Urinary bladder (tissue), 3 donors: ENCODE measurements at regions not wholly inside any gene's neighbourhood (a gene's known extent, or its start where the extent isn't known, plus 50 kb on each side); places are given as distances from the start of the nearest gene placed in this dataset.

ENCODE experiments used
- DNase-seq: peaks from one replicate; pipeline ENCODE4 v3.0.0-alpha.2; 2015; ENCODE audit errors: extremely low spot score
- H3K27ac ChIP-seq: one replicate; pipeline ENCODE4 v1.5.1; 2013; ENCODE audit warnings: low read depth, mild to moderate bottlenecking, moderate library complexity
- H3K36me3 ChIP-seq: one replicate; pipeline ENCODE4 v1.6.1; 2013; ENCODE audit warnings: mild to moderate bottlenecking, moderate library complexity; ENCODE audit not compliant: insufficient read depth
- H3K4me1 ChIP-seq: one replicate; pipeline ENCODE4 v1.6.1; 2013; ENCODE audit warnings: mild to moderate bottlenecking, moderate library complexity; ENCODE audit not compliant: insufficient read depth
- H3K4me3 ChIP-seq: one replicate; pipeline ENCODE4 v1.5.1; 2013; ENCODE audit warnings: low read depth, low read length
- WGBS: extraction: QIAGEN DNeasy Blood & Tissue Kit; methylation state at CpG from one replicate; pipeline ENCODE4 v1.1.7; 2013; 5-methylcytosine and 5-hydroxymethylcytosine counted together
- donor health status: healthy with polysubstance abuse.
- donor health status: healthy.

DNA sequence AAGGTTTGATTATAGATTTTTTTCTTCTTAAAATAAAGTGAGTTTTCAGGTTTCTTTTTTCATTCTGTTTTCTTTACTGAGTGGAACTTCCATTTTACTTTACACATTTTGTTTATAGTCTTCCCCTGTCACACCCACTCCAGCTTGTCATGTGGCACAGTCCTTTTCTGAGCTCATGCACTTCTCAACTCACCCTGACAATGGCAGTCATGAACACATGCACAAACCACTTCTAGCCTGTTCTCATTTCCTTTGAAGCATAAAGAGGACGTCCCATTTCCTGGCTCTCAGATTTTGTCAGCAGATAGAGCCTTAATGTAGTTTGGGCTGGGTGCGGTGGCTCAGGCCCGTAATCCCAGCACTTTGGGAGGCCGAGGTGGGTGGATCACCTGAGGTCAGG, 168.0 kb downstream of the AHSP start:
- no peak for DNase-seq
- no peaks in the 10 kb centered on the region for H3K4me1 ChIP-seq
- H3K4me3 ChIP-seq = no peak overlapping the region
- no peak overlapping the region for H3K27ac ChIP-seq
- WGBS = 38% methylated on average over 4 of the region's 4 CpGs
- no peaks in the 10 kb centered on the region for H3K36me3 ChIP-seq

DNA sequence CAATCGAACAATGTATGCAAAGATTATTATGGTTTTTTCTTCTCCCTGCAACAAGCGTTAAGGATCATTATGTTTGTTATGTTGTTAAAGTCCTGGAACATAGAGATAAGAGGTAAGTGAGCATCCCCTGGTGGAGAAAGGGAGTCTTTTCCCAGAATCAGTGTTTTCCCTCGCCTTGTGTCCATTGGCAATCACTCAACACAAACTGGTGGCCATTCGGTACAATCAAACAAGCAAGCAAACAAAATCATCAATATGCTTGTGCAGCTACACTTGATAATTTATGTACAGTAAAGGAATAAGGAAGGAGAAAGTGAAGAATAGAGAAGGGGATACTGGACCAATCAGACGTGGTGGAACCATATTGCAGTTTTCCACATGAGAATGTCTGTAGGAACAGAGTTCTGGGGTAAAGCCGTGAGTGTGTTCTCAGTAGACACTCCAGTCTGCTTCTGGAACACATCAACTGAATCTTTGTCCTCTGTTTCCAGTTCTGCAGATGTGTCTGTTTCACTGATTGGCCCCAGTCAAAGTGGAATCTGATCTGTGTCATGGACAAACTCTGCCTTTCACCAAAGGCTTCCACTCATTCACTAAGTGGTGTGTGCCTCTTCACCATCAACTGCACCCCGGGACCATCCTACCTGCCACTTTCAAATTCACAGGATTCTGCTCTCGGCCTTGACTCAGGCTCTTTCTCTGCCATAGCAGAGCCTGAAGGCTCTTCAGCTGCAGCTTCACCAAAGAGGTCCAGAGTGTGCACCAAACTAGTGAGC, 169.5 kb downstream of the AHSP start:
- DNase-seq = no peak
- WGBS = 38% methylated on average over 8 of the region's 8 CpGs
- Histone ChIP-seq H3K27ac (no peak overlapping the region), H3K36me3 (no peaks in the 10 kb centered on the region), H3K4me1 (no peaks in the 10 kb centered on the region), H3K4me3 (no peak overlapping the region)

- WGBS = 79% methylated on average over 4 of the region's 4 CpGs
- Histone ChIP-seq H3K27ac (no peak overlapping the region), H3K4me1 (no peaks in the 10 kb centered on the region), H3K36me3 (no peaks in the 10 kb centered on the region), H3K4me3 (no peak overlapping the region)
- no peak for DNase-seq
Measured at GRCh38 chr16:31697744-31698125, 170.0 kb downstream of the AHSP start.

DNA sequence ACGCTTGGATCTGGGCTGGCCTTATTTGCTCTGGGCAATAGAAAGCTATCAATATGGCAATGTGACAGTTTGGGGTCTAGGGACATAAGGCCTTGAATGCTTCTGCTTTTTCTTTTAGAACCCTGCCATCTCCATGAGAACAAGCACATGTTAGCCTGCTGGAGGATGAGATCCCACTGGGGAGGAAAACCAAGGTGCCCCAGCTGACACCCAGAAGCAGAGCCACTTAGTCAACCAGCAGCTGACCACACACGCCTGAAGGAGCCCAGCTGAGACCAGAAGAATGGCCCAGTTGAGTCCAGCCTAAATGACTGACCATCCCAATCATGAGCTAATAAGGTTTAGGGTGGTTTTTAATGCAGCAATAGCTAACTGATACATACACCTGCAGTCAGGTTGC, 171.2 kb downstream of the AHSP start:
- Histone ChIP-seq H3K36me3 (no peaks in the 10 kb centered on the region), H3K27ac (no peak overlapping the region), H3K4me1 (no peaks in the 10 kb centered on the region), H3K4me3 (no peak overlapping the region)
- no peak for DNase-seq
- WGBS = 66% methylated on average over 2 of the region's 2 CpGs

DNA sequence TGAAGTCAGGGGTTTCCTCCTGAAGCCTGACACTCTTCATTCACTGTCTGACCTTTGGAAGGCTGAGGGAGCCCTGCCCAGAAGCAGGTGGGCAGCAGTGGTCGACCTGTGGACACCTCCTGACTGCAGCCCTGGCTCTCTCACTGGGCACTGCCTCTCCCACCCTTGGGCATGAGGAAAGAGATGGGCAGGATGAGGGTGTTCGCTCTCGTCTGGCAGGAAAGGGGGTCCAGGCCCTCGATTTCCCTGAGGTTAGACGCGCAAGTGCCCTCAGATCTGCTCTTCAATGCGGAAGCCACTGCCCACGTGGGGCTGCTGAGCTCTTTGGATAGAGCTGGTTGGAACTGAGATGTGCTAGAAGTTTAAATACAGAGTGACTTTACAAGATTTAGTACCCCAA, 171.9 kb downstream of the AHSP start:
- no peaks in the 10 kb centered on the region for H3K36me3 ChIP-seq

DNA sequence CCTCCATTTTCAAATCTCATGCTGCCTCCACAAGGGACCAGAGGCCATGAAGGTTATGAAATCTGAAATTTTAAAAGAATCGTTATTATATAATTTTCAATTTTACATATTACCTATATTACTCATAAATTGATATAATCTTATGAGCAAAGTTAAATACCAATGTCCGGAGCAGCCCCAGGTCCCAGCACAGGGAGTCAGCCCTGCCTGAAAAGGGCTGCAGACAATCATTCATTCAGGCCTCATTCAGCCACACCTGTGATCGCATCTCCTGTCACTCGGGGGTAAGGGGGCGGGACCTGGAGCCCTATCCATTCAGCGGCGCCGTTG, 172.5 kb downstream of the AHSP start:
- 11% methylated on average over 8 of the region's 8 CpGs for WGBS
- Histone ChIP-seq H3K27ac (no peak overlapping the region), H3K36me3 (no peaks in the 10 kb centered on the region), H3K4me3 (peak overlapping the region; percentile 83), H3K4me1 (no peaks in the 10 kb centered on the region)
- no peak for DNase-seq

More for the DNA sequence above, 171.9 kb downstream of the AHSP start:
- Histone ChIP-seq H3K27ac (no peak overlapping the region), H3K4me3 (no peak overlapping the region), H3K4me1 (no peaks in the 10 kb centered on the region)
- DNase-seq = no peak
- WGBS = 71% methylated on average over 8 of the region's 8 CpGs

DNA sequence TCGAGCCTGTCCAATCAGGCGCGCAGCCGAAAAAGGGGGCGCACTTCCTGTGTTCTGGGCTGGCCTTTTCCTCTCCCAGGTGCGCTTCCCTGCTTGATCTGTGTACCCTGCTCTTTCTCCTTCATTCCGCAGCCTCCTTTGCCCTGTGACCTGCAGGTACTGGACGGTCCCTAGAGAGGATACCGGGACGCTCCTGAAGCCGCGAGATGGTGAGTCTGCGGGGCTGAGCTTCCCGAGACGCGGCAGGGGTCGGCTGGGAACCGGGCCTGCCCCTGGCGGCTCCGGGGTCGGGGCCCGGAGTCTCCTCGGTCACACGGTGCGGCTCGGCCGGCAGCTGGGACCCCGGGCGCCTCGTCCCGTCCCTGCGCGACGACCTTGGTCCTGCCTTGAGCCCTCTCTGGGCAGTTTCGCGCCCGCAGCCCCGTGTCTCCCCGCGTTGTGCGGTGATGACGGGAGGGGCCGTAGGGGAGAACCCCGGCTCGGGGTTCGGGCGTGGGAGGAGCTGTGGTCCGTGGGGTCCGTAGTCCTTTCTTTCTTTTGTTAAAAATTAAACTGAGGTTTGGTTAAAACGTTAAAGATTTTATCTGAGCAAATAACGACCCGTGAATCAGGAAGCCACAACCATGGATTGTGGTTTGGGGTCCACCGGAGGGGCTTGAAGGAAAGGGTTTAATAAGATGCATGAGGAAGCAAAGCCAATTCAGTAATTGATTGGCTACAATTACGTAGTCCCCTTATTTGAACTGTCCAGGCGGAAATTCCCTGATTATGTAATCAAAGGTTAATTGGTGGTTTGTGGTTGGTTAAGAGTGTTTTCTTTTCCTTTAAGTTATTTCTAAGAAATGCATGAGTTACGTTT, 172.8 kb upstream of the ZNF267 start:
- H3K36me3 ChIP-seq = peaks cover 3% of the 10 kb centered on the region
- 2% methylated on average over 56 of the region's 56 CpGs for WGBS
- peak; percentile 40 for DNase-seq
- H3K4me3 ChIP-seq = peak overlapping the region; percentile 83
- peak overlapping the region; percentile 43 for H3K27ac ChIP-seq
- H3K4me1 ChIP-seq = no peaks in the 10 kb centered on the region

- no peak overlapping the region for H3K4me3 ChIP-seq
- H3K4me1 ChIP-seq = no peaks in the 10 kb centered on the region
- H3K36me3 ChIP-seq = peaks cover 5% of the 10 kb centered on the region
- WGBS = 61% methylated on average over 3 of the region's 3 CpGs
- no peak for DNase-seq
- no peak overlapping the region for H3K27ac ChIP-seq
Measured at GRCh38 chr16:31701734-31702133, 171.9 kb upstream of the ZNF267 start.

DNA sequence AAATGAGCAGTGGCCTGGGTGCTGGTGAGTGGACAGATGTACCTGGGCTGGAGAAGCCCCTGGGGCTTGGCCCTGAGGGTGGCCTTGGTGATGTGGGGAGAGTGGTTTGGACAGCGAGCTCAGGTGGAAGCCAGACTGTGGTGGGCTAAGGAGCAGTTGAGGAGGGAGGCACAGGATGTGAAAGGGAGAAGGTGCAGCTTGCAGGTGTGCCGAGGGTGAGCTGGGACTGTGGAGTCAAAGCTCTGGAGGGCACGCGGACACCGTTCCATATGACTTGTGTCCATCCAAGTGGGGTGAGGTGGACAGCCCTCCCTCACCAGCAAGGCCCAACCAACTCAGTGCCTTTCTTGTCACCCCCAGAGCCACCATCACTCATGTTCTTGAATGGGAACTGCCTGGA, 170.8 kb upstream of the ZNF267 start:
- no peak for DNase-seq
- WGBS = 97% methylated on average over 5 of the region's 5 CpGs
- H3K4me3 ChIP-seq = no peak overlapping the region
- no peaks in the 10 kb centered on the region for H3K4me1 ChIP-seq
- no peak overlapping the region for H3K27ac ChIP-seq
- peaks cover 5% of the 10 kb centered on the region for H3K36me3 ChIP-seq

GRCh38 chr16:31703526-31704128, 170.0 kb upstream of the ZNF267 start:
- WGBS = 96% methylated on average over 5 of the region's 5 CpGs
- Histone ChIP-seq H3K4me1 (no peaks in the 10 kb centered on the region), H3K27ac (no peak overlapping the region), H3K36me3 (peaks cover 5% of the 10 kb centered on the region), H3K4me3 (no peak overlapping the region)
- no peak for DNase-seq

DNA sequence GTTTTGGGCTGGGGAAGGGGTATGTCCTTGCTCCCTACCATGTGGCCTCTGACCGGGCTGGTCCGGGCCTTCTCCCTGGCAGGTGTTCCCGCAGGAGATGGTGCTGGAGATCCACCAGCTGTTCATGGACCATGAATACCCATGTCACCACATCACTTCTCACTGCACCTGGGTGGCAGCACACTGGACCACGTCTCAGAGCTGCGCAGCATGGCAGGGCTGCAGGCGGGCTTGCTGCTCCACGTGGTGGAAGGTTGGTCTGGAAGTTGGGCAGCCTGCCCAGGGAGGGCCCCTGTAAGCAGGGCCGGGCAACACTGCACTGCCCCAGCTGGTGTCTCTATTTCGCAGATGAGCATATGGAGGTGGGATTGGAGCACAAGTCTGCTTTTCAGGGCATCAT, 169.5 kb upstream of the ZNF267 start:
- WGBS = 93% methylated on average over 9 of the region's 9 CpGs
- DNase-seq = no peak
- Histone ChIP-seq H3K27ac (no peak overlapping the region), H3K4me1 (no peaks in the 10 kb centered on the region), H3K36me3 (peaks cover 5% of the 10 kb centered on the region), H3K4me3 (no peak overlapping the region)

DNA sequence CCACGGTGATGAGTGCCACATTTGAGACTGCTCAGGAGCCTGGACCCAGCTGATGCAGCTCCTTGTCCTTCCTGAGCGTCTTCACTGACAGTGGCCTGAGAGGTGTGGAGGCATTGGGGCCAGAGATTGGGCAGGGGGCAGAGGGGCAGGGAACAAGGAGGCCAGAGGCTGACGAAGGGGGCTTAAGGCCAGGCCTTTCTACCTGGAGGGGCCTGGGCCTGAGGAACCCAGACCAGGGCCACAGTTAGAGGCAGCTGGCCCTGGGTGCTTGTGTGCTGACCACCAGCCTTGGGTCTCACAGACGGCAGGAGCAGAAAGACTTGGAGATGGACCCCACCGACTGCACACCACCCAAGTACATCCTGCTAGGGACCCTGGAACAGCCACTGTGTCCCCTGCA, 168.2 kb upstream of the ZNF267 start:
- peaks cover 5% of the 10 kb centered on the region for H3K36me3 ChIP-seq
- no peak for DNase-seq
- WGBS = 97% methylated on average over 5 of the region's 5 CpGs
- no peak overlapping the region for H3K4me3 ChIP-seq
- H3K4me1 ChIP-seq = no peaks in the 10 kb centered on the region
- H3K27ac ChIP-seq = no peak overlapping the region

DNA sequence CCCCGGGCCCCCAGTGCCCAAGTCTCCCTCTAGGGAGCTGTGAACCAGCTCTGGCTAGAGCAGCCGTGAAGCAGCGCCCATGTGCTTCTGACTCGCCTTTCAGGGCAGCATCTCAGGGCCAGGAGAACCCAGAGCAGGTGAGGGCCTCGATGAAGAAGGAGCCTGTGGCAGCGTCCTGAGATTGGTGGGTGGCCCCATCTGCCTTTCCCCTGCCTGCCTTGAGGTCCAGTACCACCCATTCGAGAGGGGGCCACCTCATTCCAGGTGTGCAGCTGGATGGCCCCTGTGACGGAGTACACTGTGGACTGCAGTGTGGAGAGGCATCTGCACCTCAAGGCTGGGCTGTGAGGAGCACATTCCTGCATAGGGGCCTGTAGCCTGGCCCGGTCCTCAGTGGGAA, 167.3 kb upstream of the ZNF267 start:
- DNase-seq = no peak
- Histone ChIP-seq H3K27ac (no peak overlapping the region), H3K4me3 (no peak overlapping the region), H3K36me3 (peaks cover 5% of the 10 kb centered on the region), H3K4me1 (no peaks in the 10 kb centered on the region)
- 85% methylated on average over 9 of the region's 9 CpGs for WGBS

GRCh38 chr16:31706925-31707324, 166.7 kb upstream of the ZNF267 start:
- Histone ChIP-seq H3K27ac (no peak overlapping the region), H3K36me3 (peaks cover 5% of the 10 kb centered on the region), H3K4me3 (no peak overlapping the region), H3K4me1 (no peaks in the 10 kb centered on the region)
- no peak for DNase-seq
- 92% methylated on average over 4 of the region's 4 CpGs for WGBS
